HCT116 (cell line): ENCODE measurements at regions not wholly inside any gene's neighbourhood (a gene's known extent, or its start where the extent isn't known, plus 50 kb on each side); places are given as distances from the start of the nearest gene placed in this dataset.

Experiments
- ATAC-seq: fragments of 200-7000 bp; cut with Tn5 transposase; 2 replicates; pipeline ENCODE4 v1.9.1; 2020; ENCODE audit warnings: mild to moderate bottlenecking, moderate library complexity
- BruUV-seq: library from RNA; stranded (reverse); fragments of 400-500 nt; replicated peaks from 2 replicates; lab custom pipeline; 2021; lab: Mats Ljungman, UMichigan
- CTCF ChIA-PET: fragments of 300-600 bp; sonication (Branson Sonifier 250); formaldehyde crosslinking; loops from one replicate; lab custom pipeline; 2021; ENCODE audit warnings: antibody characterized with exemption; lab: Charles Lee
- POLR2A ChIA-PET: fragments of 300-600, 350-600 bp; sonication (Branson Sonifier 250); formaldehyde crosslinking; loops from one replicate; lab custom pipeline; 2021; ENCODE audit warnings: antibody characterized with exemption; lab: Charles Lee
- RAD21 ChIA-PET, 2 experiments: fragments of 300-600 bp; sonication (Branson Sonifier 250); formaldehyde crosslinking; loops; one replicate each; lab custom pipeline; 2023; ENCODE audit warnings: low total read pairs in 2 of 2; ENCODE audit not compliant: uncharacterized antibody in 2 of 2, unreplicated experiment in 2 of 2, low non-redundant PET in 1 of 2; lab: Charles Lee
- DNase-seq: peaks from one replicate; pipeline ENCODE4 v3.0.0-alpha.2; 2010; ENCODE audit warnings: low read depth, low spot score
- H2AFZ ChIP-seq: fragments of 200-600 bp; shearing (Covaris generic), sonication (generic); 2 replicates; pipeline ENCODE4 v1.6.1; 2017; ENCODE audit warnings: low read depth, mixed run types, mixed read lengths, antibody characterized with exemption, low read length; ENCODE audit not compliant: poor library complexity, severe bottlenecking
- H3K27ac ChIP-seq: 2 replicates; pipeline ENCODE4 v1.5.1; 2012; ENCODE audit warnings: low read depth, low read length
- H3K27me3 ChIP-seq: fragments of 200-600 bp; sonication (generic); 2 replicates; pipeline ENCODE4 v1.6.1; 2016; ENCODE audit warnings: mixed run types, low read length, mixed read lengths; ENCODE audit not compliant: insufficient read depth
- H3K36me3 ChIP-seq, 2 experiments: fragments of 200-500 bp in 1 of 2; fragments of 200-600 bp in 1 of 2; sonication (Bioruptor generic) in 1 of 2; sonication (generic) in 1 of 2; 2 replicates each; pipeline versions ENCODE4 v1.5.1 to v1.6.1; 2014 to 2016; ENCODE audit warnings: low read length in 2 of 2, inconsistent platforms in 1 of 2, mixed read lengths in 1 of 2, mixed run types in 1 of 2; ENCODE audit not compliant: insufficient read depth in 2 of 2, control insufficient read depth in 1 of 2
- H3K4me1 ChIP-seq, 2 experiments: fragments of 200-600 bp in 1 of 2; sonication (generic) in 1 of 2; 2 replicates each; pipeline versions ENCODE4 v1.5.1 to v1.6.1; 2012 to 2017; ENCODE audit warnings: low read length in 2 of 2, inconsistent platforms in 1 of 2, mild to moderate bottlenecking in 1 of 2, mixed read lengths in 1 of 2, mixed run types in 1 of 2, moderate library complexity in 1 of 2; ENCODE audit not compliant: insufficient read depth in 2 of 2, control insufficient read depth in 1 of 2
- H3K4me2 ChIP-seq: fragments of 200-600 bp; sonication (generic); 2 replicates; pipeline ENCODE4 v1.6.1; 2017; ENCODE audit warnings: mixed run types, low read length, mixed read lengths
- H3K4me3 ChIP-seq, 2 experiments: fragments of 200-600 bp in 1 of 2; sonication (generic) in 1 of 2; replicated peaks in 1 of 2; 2 replicates each; pipeline ENCODE4 v1.5.1; 2011 to 2016; ENCODE audit warnings: low read length in 2 of 2, control low read depth in 1 of 2, low read depth in 1 of 2, mild to moderate bottlenecking in 1 of 2, mixed read lengths in 1 of 2, mixed run types in 1 of 2
- H3K79me2 ChIP-seq: fragments of 200-600 bp; sonication (generic); 2 replicates; pipeline ENCODE4 v1.6.1; 2017; ENCODE audit warnings: mild to moderate bottlenecking, mixed run types, low read length, moderate library complexity, mixed read lengths; ENCODE audit not compliant: insufficient read depth
- H3K9ac ChIP-seq: fragments of 200-600 bp; sonication (generic); 2 replicates; pipeline ENCODE4 v1.6.1; 2016; ENCODE audit warnings: low read length, mixed read lengths
- H3K9me2 ChIP-seq: fragments of 200-600 bp; sonication (generic), shearing (Covaris generic); 2 replicates; pipeline ENCODE4 v1.6.1; 2017; ENCODE audit warnings: mixed run types, mild to moderate bottlenecking, moderate library complexity; ENCODE audit not compliant: insufficient read depth
- H3K9me3 ChIP-seq, 2 experiments: fragments of 200-500 bp in 1 of 2; fragments of 200-600 bp in 1 of 2; sonication (Bioruptor generic) in 1 of 2; sonication (generic) in 1 of 2; 2 replicates each; pipeline ENCODE4 v1.6.1; 2014 to 2017; ENCODE audit warnings: low read length in 2 of 2, mixed read lengths in 2 of 2, inconsistent platforms in 1 of 2, low read depth in 1 of 2, mild to moderate bottlenecking in 1 of 2, mixed run types in 1 of 2, moderate library complexity in 1 of 2; ENCODE audit not compliant: control insufficient read depth in 1 of 2, insufficient read depth in 1 of 2
- H4K20me1 ChIP-seq: fragments of 200-600 bp; sonication (generic), shearing (Covaris generic); 2 replicates; pipeline ENCODE4 v1.6.1; 2017; ENCODE audit warnings: mixed run types, mild to moderate bottlenecking, moderate library complexity; ENCODE audit not compliant: insufficient read depth
- CBX3 ChIP-seq: IDR thresholded peaks from 2 replicates; pipeline ENCODE4 v1.6.1; 2012; ENCODE audit warnings: low read depth
- CEBPB ChIP-seq: IDR thresholded peaks from 2 replicates; pipeline ENCODE4 v1.6.1; 2012; ENCODE audit warnings: low read depth
- POLR2A ChIP-seq: IDR thresholded peaks from 2 replicates; pipeline ENCODE4 v1.7.0; 2011; ENCODE audit warnings: borderline replicate concordance; ENCODE audit not compliant: insufficient read depth, insufficient read length; ENCODE audit errors: extremely low read depth
- RAD21 ChIP-seq: IDR thresholded peaks from 2 replicates; pipeline ENCODE4 v1.6.1; 2012; ENCODE audit warnings: low read depth, mild to moderate bottlenecking
- SRF ChIP-seq: IDR thresholded peaks from 2 replicates; pipeline ENCODE4 v1.6.1; 2012; ENCODE audit warnings: low read depth
- TCF7L2 ChIP-seq: IDR thresholded peaks from 2 replicates; pipeline ENCODE4 v1.7.0; 2011; ENCODE audit warnings: borderline replicate concordance, inconsistent platforms; ENCODE audit not compliant: insufficient read depth, insufficient read length; ENCODE audit errors: extremely low read depth
- intact Hi-C: fragments of 100-400 bp; cut with micrococcal nuclease; formaldehyde crosslinking; loops from 2 replicates; pipeline ENCODE4 v1.10.0; 2022
- TF ChIP-seq, protein P1 (sequence below): IDR thresholded peaks from 2 replicates; pipeline ENCODE4 v1.6.1; 2012
- TF ChIP-seq, protein P2 (sequence below): IDR thresholded peaks from 2 replicates; pipeline ENCODE4 v1.6.1; 2011; ENCODE audit warnings: mild to moderate bottlenecking, low read length, moderate library complexity; ENCODE audit not compliant: insufficient replicate concordance; ENCODE audit errors: extremely low read depth

DNA sequence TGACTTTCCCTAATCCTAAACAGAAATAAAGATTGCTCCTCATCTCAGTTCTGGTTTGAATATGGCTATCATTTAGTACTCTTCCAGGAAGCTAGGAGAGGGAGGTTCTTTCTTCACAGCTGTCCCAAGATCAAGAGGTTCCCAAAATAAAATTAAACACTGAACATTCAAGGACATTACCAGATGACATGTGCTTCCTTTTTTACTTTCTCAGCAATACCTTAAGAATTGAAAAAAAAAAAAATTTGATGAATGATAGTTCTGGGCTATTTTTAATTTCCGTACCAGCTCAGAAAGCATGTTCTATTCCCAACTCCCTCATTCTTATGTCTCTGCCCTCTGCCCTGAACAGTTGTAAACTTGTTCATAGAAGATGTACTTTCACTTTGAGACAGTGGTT lies 61.7 kb upstream of the MYL1 start:
- ATAC-seq (no peak), DNase-seq (no peak)
- ChIA-PET CTCF (no interaction called here), POLR2A (no interaction called here), RAD21 (no interaction called here)
- Histone ChIP-seq H4K20me1 (no peaks in the 10 kb centered on the region), H3K27ac (no peak overlapping the region), H3K27me3 (no peaks in the 10 kb centered on the region), H3K4me3 (no peak overlapping the region), H3K9me3 (no peaks in the 10 kb centered on the region), H2AFZ (no peak overlapping the region), H3K36me3 (no peaks in the 10 kb centered on the region), H3K4me1 (no peaks in the 10 kb centered on the region), H3K9me2 (no peaks in the 10 kb centered on the region), H3K4me2 (no peak overlapping the region), H3K9ac (no peak overlapping the region)
- intact Hi-C loops, result no loop called here
- no TSS peak for BruUV-seq
- TF ChIP-seq, protein P1, sequence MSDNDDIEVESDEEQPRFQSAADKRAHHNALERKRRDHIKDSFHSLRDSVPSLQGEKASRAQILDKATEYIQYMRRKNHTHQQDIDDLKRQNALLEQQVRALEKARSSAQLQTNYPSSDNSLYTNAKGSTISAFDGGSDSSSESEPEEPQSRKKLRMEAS, result no peak
- TF ChIP-seq CBX3 (no peak), TCF7L2 (no peak), CEBPB (no peak)
- TF ChIP-seq, protein P2, sequence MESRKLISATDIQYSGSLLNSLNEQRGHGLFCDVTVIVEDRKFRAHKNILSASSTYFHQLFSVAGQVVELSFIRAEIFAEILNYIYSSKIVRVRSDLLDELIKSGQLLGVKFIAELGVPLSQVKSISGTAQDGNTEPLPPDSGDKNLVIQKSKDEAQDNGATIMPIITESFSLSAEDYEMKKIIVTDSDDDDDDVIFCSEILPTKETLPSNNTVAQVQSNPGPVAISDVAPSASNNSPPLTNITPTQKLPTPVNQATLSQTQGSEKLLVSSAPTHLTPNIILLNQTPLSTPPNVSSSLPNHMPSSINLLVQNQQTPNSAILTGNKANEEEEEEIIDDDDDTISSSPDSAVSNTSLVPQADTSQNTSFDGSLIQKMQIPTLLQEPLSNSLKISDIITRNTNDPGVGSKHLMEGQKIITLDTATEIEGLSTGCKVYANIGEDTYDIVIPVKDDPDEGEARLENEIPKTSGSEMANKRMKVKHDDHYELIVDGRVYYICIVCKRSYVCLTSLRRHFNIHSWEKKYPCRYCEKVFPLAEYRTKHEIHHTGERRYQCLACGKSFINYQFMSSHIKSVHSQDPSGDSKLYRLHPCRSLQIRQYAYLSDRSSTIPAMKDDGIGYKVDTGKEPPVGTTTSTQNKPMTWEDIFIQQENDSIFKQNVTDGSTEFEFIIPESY, result no peak
- TF ChIP-seq, all 23 proteins: peak for 0
- no peaks in the 10 kb centered on the region for H3K79me2 ChIP-seq

DNA sequence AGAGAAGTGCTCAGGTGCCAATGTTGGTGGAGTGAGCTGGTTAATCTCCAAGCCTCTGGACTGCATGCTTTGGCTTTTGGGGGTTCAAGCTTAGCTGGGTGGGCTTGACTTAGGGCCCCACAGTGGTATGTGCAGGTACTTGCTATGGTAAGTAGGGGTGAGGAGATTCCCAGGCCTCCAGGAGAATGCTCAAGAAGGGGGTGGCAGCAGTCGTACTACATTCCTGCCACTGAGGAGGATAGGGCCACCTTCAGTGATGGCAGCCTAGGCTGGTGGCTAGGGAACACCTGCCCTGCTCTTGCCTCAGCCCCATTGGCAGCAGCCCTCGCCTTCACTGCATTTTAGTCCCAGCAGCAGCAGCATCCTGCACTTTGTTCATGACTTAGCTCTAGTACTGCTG lies 55.6 kb upstream of the MYL1 start:
- H4K20me1 ChIP-seq, result no peaks in the 10 kb centered on the region
- DNase-seq (no peak), ATAC-seq (peak; percentile 52; the same call in 1 of the 2 replicates)
- no peaks in the 10 kb centered on the region for H3K79me2 ChIP-seq
- no peaks in the 10 kb centered on the region for H3K9me3 ChIP-seq
- POLR2A ChIA-PET, result no interaction called here
- no peak overlapping the region for H3K27ac ChIP-seq
- no peaks in the 10 kb centered on the region for H3K4me1 ChIP-seq
- RAD21 ChIA-PET, result no interaction called here
- H3K9me2 ChIP-seq, result no peaks in the 10 kb centered on the region
- CTCF ChIA-PET, result no interaction called here
- no peak overlapping the region for H2AFZ ChIP-seq
- intact Hi-C loops, result no loop called here
- no peaks in the 10 kb centered on the region for H3K36me3 ChIP-seq
- H3K27me3 ChIP-seq, result no peaks in the 10 kb centered on the region
- H3K9ac ChIP-seq, result no peak overlapping the region
- no peak overlapping the region for H3K4me2 ChIP-seq
- no TSS peak for BruUV-seq
- TF ChIP-seq TCF7L2 (no peak), CBX3 (no peak), RAD21 (no peak), SRF (no peak), POLR2A (no peak)
- H3K4me3 ChIP-seq, result no peak overlapping the region
